GM21723 (cell line): ENCODE measurements at regions not wholly inside any gene's neighbourhood (a gene's known extent, or its start where the extent isn't known, plus 50 kb on each side); places are given as distances from the start of the nearest gene placed in this dataset.
A peak's percentile ranks its signal among the peaks of the same experiment; 100 is the strongest.

Source experiments
- ATAC-seq: cut with Tn5 transposase; IDR thresholded peaks from one replicate; pipeline ENCODE4 v1.9.1; 2021; ENCODE audit warnings: mild to moderate bottlenecking, moderate library complexity; ENCODE audit not compliant: unreplicated experiment

DNA sequence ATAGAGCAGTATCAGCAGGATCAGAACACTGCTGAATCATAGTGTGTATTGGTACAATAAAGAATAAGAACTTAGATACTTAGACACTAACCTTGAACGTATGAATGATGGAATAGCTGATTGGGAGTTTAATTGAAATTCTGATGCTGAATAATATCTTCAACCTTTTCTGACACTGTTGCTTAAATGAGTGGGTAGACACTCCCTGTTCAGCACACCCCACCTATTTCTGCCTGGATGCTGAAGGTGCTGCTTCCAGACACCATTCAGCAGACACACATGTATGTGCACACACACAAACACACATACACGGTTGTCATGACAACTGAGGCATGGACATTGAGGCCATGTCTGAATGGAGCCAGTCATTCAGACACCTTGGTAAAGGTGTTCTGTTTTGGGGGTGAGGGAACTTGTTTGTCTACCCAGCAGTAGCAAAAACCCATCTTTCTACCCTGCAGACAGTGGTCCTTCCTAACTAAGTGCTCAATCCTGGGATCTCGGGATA is 54.3 kb downstream of the TMEM215 start:
- ATAC-seq, result no peak

DNA sequence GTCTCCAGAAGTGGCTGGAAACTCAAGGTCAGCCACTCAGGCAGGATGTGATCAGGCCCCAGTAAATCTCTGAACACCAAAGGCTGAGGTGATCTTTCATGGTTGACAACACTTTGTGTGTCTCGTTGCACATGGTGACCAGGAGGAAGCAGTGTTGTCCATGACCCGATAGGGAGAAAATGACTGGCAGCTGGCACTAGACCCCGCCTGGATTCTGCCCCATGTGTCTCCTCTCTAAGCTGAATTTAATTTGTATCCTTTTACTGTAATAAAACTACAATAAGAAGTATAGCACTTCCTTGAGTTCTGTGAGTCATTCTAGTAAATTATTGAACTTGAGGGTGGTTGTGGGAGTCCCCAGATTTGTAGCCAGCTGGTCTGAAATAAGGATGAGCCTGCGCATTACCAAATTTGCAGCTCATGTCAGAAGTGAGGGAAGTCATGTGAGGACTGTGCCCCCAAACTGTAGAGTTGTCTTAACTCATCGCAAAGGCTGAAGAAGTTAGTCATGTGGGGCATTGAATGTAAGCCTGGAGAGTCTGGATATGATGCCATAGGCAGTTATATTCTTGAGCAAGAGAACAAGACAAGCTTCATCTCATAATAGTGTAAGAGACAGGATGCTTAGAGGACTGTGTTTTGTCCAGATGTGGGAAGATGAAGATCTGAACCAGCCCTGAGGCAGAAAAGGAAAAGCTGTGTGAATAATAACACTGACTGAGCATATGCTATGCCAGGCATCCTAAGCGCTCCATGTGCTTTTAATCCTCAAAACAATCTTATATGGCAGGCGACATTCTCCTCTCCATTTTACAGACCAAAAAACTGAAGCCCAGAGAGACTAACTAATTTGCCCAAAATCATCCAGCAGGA is 55.9 kb downstream of the TMEM215 start:
- no peak for ATAC-seq

DNA sequence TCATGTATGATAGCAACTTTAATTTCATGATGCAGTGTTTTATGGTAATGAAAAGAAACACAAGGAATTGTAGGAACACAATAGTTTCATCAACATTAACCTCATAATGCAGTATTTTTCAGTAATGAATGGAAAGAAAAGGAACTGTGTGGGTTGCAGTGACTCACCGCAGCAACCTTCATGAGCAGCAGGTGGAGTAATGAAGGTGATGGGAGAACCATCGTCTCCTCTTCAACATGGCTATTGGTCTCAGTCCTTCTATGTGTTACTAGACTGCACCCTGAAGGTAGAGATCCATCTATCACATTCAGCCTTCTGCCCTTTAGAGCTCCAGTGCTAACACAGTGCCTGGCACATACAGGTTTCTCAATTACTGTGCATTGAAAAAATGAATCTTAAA is 58.0 kb downstream of the TMEM215 start:
- no peak for ATAC-seq

DNA sequence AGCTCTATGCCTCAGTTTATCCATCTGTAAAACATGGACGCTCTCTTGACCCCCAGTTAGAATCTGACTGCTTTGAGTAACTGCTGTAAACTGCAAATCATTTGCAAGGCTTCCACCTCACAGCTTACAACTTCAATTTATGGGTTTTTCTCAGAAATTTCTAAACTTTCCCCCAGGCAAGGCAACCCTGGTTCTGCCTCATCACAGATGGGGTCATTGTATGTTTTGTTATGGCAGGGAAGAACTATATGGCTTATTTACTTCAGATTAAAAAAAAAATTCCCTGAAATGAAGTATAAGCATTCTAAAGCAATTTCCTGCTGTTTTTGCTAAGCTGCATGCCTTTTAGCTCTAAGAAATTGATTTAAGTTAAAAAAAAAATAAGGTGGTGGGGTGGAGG is 60.0 kb downstream of the TMEM215 start:
- no peak for ATAC-seq

DNA sequence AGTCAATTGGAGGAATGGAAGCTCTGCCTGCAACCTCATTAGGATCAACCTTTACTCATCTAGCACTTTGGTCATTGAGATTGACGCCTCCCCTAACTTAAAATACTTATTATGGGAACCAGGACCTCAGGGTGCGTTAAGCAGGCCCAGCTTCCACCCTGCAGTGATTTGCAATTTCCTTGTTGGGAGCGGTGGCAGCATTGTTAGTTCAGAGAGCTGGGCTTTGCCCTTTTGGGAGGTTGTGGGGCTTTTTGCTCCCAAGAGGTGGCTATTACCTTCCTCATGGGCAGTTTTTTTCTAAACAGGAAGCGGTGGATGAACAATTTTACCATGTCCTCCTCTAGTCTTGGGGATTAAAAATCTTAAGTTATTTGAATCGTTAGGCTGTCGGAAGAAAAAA is 60.9 kb downstream of the TMEM215 start:
- no peak for ATAC-seq

DNA sequence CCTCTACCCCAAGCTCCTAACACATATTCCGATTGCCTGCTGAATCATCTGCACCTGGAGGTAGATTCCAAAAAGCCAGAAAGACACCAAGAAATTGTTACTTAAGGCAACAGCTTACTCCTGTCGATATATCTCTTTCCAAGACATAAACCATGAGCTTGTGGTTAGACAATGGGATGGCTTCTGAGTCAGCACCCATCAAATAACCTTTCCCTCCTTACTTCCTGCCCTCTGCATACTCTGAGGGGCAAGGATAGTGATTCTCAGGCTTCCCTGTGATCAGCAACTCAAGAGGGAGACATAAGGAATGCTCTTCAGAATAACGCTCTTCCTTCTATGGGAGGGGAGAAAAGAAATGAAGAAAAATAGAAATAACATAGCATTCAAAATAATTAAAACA is 70.9 kb downstream of the TMEM215 start:
- ATAC-seq, result no peak

DNA sequence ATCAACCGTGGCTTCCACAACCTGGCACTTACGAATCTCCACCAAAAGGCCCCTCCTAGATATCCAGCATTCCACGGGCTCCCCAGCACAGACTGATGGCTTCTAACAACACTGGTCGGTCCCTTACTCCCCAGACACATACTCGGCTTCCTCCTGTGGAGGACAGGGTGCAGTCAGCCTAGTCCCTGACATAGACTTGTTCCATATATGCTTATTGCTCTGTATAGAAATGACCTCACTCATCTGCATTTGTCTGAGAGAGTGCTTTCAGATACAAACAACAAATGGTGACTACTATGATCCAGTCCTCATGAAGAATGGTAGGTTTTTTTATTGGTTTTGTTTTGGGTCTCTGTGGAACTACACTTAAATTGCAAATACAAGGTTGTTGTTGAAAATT is 72.4 kb downstream of the TMEM215 start:
- ATAC-seq, result no peak

DNA sequence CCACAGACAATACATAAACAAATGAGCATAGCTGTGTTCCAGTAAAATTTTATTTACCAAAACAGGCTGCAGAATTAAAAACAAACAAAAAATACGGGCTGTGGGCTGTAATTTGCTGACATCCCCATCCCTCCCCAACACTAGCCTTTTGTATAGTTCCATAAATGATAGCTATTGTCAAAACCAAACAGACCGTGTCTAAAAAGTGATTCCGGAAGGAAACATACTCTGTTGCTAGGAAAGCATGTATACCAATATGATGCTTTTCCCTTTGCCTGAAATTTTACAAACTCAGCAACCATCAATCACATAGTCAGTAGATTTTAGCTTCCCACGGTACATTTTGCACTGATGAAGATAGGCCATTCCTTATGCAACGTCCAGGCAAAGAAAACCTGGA is 80.0 kb downstream of the TMEM215 start:
- no peak for ATAC-seq

DNA sequence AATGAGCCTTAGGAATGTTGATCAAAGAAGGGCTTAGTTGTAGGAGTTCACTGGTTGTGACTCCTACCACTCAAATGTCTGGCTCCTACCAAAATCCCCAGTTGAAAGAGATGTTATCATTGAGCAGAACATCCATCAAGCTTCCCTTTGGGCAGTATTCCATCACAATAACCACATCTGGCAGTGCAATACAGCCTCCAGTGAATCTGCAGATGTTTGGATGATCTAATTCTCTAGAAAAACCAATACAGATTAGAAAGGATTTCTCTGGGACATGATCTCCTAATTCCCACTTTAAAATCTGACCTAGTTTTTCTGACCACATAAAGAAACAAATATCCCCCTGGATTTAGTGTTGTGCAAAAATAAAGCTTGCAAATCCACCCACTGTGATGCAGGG is 81.6 kb downstream of the TMEM215 start:
- ATAC-seq, result no peak

DNA sequence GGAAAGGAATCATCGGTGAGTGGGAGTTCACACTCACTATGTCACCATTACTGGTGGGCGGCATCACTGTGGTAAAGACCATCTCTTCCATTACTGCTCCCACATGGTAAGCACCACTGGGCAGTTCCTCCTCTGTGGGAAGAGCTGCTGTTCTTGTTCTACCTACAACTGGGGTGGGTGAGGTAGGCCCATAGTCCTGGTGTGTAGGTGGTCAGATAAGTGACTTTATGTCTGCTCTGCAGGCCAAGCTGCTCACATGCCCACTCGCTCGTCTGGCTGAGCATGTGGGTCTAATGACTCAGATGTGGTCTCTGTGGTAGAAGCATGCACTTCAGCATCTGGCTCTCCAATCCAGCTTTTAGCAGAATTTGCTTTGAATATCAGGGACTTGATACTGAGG is 82.9 kb downstream of the TMEM215 start:
- no peak for ATAC-seq

DNA sequence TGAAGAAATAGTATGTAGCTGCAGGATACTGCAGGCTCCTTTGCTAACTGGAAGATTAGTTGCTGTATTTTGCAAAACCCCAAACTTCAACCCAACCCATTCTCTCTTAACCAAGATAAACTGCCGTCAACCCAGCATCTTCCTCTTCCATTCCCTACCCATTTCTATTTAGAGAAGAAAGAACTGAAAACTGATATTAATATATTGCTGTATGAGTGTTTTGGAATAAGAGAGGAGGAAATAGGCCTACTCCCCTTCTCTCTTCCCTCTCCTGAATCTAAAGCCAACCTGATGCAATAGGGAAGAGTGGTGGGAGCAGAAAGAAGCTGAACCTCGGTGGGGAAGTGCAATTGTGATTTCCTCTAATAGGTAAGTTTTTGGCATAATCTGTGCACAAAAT is 83.7 kb downstream of the TMEM215 start:
- no peak for ATAC-seq

DNA sequence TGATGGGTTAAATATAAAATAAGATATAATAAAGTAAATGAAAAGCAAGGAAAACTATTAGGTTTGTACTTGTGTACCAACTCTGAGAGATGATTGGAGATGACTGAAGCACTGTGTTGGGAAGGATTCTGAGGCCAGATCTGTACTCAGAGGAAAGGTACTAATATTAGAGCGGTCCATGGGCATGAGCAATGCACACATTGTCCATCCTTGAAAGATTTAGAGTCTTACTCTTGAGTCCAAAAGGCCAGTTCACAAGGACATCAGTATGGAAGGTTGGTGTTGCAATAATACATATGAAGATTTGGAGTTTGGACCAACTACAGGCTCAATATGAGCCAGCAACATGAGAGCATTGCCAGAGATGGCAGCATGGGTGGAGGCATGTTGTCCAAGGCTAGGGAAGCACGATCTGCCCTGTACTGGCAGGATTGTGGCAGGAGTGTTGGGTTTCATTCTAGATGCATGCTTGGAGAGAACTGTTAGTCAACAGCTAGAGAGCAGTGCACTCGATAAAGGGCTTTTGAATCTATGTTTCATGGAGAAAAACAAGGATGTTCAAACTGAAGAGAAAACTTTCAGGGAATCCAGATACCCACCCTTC is 84.4 kb downstream of the TMEM215 start:
- ATAC-seq, result no peak

DNA sequence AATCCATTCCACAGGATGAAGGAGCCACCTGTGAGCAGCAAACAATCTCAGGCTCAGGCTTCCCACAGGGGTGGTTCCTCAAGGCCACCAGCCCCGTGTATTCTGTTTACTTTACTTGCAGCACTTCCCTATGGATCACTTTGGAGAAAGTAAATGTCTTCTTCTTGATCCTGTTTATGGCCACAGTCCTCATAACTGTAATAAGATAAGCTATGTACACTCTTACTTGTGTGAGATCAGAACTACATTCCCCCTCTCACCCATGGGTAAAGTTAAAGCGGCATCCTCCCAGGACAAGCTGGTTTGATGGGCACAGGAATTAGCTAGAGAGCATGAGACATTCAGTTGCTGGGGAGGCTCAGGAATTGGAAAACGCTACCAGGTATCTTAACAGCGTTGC is 86.1 kb downstream of the TMEM215 start:
- no peak for ATAC-seq

DNA sequence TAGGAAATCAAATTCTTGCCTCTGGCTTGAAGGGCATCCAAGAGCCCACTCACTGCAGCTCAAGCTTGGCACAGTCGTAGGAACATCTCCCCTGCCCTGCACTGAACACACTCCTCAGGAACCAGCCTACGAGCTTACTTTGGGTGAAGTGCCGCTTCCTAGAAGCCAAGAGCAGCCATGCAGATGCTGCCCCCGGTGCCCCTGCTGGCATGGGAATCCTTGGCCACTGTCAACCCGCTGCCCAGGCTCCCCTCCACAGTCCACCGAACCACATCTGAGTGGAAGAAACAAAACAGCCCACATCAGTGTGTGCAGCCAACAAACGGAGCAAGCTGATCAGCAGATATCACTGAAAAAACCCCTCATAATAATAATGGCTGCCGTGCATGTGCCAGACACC is 89.8 kb downstream of the TMEM215 start:
- ATAC-seq, result no peak

DNA sequence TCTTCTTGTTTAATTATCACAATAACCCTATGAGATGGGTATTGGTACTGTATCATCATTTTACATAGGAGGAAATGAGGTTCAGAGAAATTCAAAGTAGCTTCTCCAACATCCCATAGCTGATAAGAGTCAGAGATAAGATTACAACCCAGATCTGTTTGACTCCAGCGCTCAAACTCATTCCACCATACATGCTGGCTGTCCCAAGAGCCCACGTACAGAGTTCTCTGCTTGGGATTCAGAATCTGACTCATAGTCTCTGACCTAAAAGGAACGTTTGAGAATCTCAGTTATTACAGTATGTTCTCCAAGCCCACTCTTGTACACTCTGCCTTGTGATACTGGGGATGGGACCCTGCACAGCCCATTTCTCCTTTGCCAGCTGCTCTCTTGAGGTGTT is 90.2 kb downstream of the TMEM215 start:
- no peak for ATAC-seq

DNA sequence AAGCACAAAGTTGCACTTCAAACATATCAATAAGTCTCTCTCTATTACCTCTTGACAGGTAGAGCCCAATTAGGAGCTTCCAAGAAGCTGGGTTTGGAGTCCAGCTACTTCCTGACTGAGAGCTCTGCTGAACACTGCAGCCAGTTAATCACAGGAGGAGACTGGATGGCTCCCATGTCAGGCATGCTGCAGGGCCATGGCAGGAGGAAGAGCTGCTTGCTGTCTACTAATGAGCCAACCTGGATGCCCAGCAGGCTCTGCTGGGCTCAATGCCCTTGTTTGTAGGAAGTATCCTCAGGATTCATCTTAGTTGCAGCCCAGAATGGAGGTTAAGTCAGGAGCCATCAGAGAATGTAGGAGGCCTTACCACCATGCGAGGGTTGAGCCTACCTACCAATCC is 91.9 kb downstream of the TMEM215 start:
- no peak for ATAC-seq

DNA sequence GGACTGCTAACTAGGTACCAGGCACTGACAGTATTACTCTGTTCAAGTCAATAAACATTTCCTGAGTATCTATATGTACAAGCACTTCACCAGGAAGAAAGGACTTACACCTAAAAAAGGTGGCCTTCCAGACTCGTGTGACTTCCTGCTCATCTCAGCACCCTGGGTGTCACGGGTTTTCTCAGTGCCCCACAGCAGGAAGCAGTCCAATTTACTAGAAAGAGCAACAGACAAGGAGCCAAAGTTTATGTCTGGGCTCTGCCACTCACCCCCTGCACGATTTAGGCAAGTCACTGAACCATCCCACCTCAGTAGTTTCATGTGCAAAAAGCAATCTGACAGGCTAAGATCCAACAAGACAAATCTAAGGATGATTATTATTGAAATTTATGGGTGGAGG is 92.4 kb downstream of the TMEM215 start:
- ATAC-seq, result no peak

DNA sequence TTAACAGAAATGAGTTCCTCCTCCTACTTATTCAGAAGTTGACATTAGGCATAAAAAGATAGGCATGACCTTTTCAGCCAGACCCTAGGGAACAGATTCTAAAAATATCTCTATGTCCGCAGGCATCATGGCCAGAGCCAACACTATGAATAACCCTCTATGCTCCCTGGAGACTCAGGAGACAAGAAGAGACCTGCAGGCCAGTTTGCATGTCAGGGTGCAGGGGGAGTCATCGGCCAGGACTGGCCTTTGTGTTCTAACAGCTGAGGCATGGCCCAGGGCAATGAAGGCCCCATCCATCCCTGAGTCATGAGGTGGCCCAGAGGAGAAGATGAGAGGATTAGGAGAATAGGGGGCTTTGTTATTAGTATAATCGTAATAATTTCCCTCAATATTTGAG is 93.8 kb downstream of the TMEM215 start:
- ATAC-seq, result no peak

DNA sequence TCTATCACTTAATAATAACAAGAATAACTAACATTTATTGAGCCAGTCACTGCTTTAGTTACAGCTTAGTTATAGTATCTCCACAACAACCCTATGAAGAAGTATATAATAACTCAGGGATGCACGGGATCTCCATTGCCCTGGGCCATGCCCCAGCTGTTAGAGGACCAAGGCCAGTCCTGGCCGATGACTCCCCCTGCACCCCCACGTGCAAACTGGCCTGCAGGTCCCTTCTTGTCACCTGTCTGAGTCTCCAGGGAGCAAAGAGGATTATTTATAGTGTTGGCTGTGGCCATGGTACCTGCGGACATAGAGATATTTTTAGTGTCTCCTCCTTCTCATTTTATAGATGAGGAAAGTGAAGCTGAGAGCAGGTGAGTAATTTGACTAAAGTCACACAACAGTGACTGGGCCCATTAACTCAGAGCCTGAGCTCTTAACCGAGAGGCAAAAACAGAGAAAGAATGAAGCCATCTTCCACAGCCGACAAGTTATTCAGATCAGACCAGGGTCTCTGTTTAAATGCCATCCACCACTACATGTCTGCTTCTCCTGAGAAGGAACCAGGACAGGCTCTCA is 94.4 kb downstream of the TMEM215 start:
- peak; percentile 55 for ATAC-seq

DNA sequence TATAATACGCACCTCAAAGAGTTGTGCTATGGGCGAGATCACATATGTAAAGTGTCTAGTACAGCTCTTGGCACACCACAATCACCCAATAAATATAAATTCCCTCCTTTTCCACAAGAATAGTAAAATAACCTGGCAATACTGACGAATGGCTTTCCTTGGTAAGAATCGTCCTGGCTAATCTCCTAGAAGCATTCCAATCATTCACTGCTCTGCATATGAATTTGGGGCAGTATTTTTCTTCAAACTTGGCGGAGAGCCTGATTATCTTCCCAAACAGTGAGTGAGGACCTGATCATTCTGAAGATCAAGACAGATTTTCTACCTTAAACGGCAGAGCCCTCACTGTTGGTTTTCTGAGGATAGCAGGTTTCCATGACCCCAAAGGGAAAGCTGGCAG is 96.0 kb downstream of the TMEM215 start:
- ATAC-seq, result no peak

DNA sequence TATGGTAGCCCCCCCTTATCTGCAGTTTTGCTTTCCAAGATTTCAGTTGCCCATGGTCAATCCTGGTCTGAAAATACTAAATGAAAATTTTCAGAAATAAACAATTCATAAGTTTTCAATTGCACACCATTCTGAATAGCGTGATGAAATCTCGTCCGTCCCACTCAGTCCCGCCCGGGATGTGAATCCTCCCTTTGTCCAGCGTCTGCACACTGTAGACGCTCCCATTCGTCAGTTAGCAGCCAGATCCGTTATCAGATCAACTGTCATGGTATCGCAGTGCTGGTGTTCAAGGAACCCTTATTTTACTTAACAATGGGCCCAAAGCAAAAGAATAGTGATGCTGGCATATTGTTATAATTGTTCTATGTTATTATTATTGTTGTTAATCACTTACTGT is 98.6 kb downstream of the TMEM215 start:
- ATAC-seq, result no peak

DNA sequence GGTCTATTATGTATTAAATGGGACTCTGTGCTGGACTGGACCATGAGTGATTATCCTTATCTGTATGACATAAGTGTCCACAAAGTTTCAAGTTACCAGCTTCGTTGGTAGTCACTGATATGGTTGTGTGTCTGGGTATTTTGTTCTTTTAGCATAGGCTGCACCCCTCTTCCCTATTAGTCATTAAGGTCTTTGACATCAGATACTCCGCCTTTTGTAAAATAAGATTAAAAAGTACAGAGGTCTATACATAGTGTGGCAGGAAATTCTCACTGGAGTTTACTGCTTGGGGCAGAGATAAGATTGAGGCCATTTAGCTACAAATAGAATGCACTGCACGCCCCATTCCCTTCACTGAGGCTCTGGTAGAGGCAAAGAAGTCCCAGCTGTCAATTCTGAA is 99.4 kb downstream of the TMEM215 start:
- ATAC-seq, result no peak
